GM20431 (cell line): ENCODE measurements at regions not wholly inside any gene's neighbourhood (a gene's known extent, or its start where the extent isn't known, plus 50 kb on each side); places are given as distances from the start of the nearest gene placed in this dataset.

ENCODE experiments used
- in situ Hi-C: fragments of 300-500 bp; cut with MseI, MboI; formaldehyde crosslinking; loops from one replicate; pipeline ENCODE4 v1.15.0; 2020; ENCODE audit warnings: low sequenced_read_pairs; ENCODE audit not compliant: unreplicated experiment

GRCh38 chr3:157097198-157097597 lies 62.7 kb downstream of the CCNL1 start:
- in situ Hi-C loops: loop anchor here (25.0 kb wide), 1 partner anchor 560 kb away; no protein-coding TSS in a partner anchor

GRCh38 chr3:157096328-157096727 lies 63.6 kb downstream of the CCNL1 start:
- in situ Hi-C loops: loop anchor here (25.0 kb wide), 1 partner anchor 559 kb away; no protein-coding TSS in a partner anchor
